HG02973 (cell line): ENCODE measurements at regions not wholly inside any gene's neighbourhood (a gene's known extent, or its start where the extent isn't known, plus 50 kb on each side); places are given as distances from the start of the nearest gene placed in this dataset.
"Not testable (repeated sequence)": the region's sequence is repeated elsewhere in the genome, so short reads cannot be mapped to it uniquely, and the experiment has no call there.

Source experiments
- ATAC-seq: cut with Tn5 transposase; IDR thresholded peaks from one replicate; pipeline ENCODE4 v1.9.1; 2021; ENCODE audit warnings: moderate library complexity; ENCODE audit not compliant: unreplicated experiment

GRCh38 chr6:12348530-12349511, 58.7 kb downstream of the EDN1 start:
- no peak for ATAC-seq

- ATAC-seq: no peak
Measured at GRCh38 chr6:12350644-12351170, 60.5 kb downstream of the EDN1 start.

- no peak for ATAC-seq
Measured at GRCh38 chr6:12351672-12352071, 61.5 kb downstream of the EDN1 start.

- ATAC-seq: no peak
Measured at GRCh38 chr6:12353731-12354130, 63.6 kb downstream of the EDN1 start.

GRCh38 chr6:12354499-12354898, 64.3 kb downstream of the EDN1 start:
- ATAC-seq: no peak

GRCh38 chr6:12355354-12355753, 65.2 kb downstream of the EDN1 start:
- ATAC-seq: no peak

GRCh38 chr6:12356431-12356830, 66.3 kb downstream of the EDN1 start:
- ATAC-seq: no peak

- peak; percentile 73 for ATAC-seq
Measured at GRCh38 chr6:12356983-12357972, 67.1 kb downstream of the EDN1 start.

- no peak for ATAC-seq
Measured at GRCh38 chr6:12359036-12359435, 68.9 kb downstream of the EDN1 start.

- ATAC-seq: no peak
Measured at GRCh38 chr6:12361042-12361765, 71.0 kb downstream of the EDN1 start.

GRCh38 chr6:12363277-12363650, 73.1 kb downstream of the EDN1 start:
- not testable (repeated sequence) for ATAC-seq

GRCh38 chr6:12363651-12364381, 73.7 kb downstream of the EDN1 start:
- peak; percentile 62 for ATAC-seq

- no peak for ATAC-seq
Measured at GRCh38 chr6:12364621-12365020, 74.5 kb downstream of the EDN1 start.

GRCh38 chr6:12366731-12367130, 76.6 kb downstream of the EDN1 start:
- no peak for ATAC-seq

- no peak for ATAC-seq
Measured at GRCh38 chr6:12367412-12367811, 77.3 kb downstream of the EDN1 start.

- no peak for ATAC-seq
Measured at GRCh38 chr6:12369355-12369754, 79.2 kb downstream of the EDN1 start.

- peak; percentile 75 for ATAC-seq
Measured at GRCh38 chr6:12369781-12370262, 79.7 kb downstream of the EDN1 start.

- no peak for ATAC-seq
Measured at GRCh38 chr6:12371151-12371550, 81.0 kb downstream of the EDN1 start.

- ATAC-seq: no peak
Measured at GRCh38 chr6:12371641-12372146, 81.5 kb downstream of the EDN1 start.
